Right ventricle myocardium superior (tissue), 1 donor: ENCODE measurements at regions not wholly inside any gene's neighbourhood (a gene's known extent, or its start where the extent isn't known, plus 50 kb on each side); places are given as distances from the start of the nearest gene placed in this dataset. TPM values are rescaled to one million over a fixed set of nuclear protein-coding genes. Genes with fewer than 3 reads are reported as not detected.

Experiments
- ATAC-seq: fragments of 200-7000 bp; cut with Tn5 transposase; one replicate; pipeline ENCODE4 v1.9.1; 2020; ENCODE audit warnings: mild to moderate bottlenecking; ENCODE audit not compliant: poor library complexity
- DNase-seq: peaks from one replicate; pipeline ENCODE4 v3.0.0-alpha.2; 2020
- intact Hi-C: fragments of 100-400 bp; cut with DNase I; formaldehyde crosslinking; loops from one replicate; pipeline ENCODE4 v1.11.2; 2022
- microRNA-seq: library from miRNA; unstranded; fragments of <30 nt; microRNA quantifications from one replicate; pipeline ENCODE4 v1.2.0, GENCODE V29; 2020
- donor health status: DM: no; HTN: yes; CAD: no; lungs with severe emphysema.

DNA sequence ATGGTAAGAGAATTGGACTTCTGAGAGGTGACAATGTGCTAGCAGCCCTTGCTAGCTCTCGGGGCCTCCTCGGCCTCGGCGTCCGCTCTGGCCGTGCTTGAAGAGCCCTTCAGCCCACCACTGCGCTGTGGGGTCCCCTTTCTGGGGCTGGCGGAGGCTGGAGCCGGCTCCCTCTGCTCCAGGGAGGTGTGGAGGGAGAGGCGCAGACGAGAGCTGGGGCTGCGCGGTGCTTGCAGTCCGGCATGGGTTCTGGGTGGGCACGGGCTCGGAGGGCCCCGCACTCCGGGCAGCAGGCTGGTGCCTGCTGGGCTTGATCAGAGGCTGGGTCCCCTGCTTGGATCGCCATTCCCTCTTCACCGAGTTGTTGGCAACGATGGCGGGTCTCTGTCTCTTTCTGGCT, 226.4 kb upstream of the AMIGO2 start:
- ATAC-seq (no peak), DNase-seq (no peak)
- intact Hi-C loops = loop anchor here (5.0 to 10.0 kb wide), 2 partner anchors 231 to 274 kb away; partner anchors contain the start of genes AMIGO2 and PCED1B

GRCh38 chr12:47305464-47305863, 225.7 kb upstream of the AMIGO2 start:
- intact Hi-C loops = loop anchor here (5.0 to 10.0 kb wide), 2 partner anchors 231 to 273 kb away; partner anchors contain the start of genes AMIGO2 and PCED1B
- no peak for DNase-seq

GRCh38 chr12:47303995-47304560, 224.3 kb upstream of the AMIGO2 start:
- ATAC-seq = no peak
- intact Hi-C loops = loop anchor here (10.0 kb wide), 1 partner anchor 229 kb away; the partner anchor contains the start of genes AMIGO2 and PCED1B
- no peak for DNase-seq

More at GRCh38 chr12:47305464-47305863, 225.7 kb upstream of the AMIGO2 start:
- ATAC-seq = no peak

GRCh38 chr12:47303207-47303606, 223.4 kb upstream of the AMIGO2 start:
- intact Hi-C loops = loop anchor here (10.0 kb wide), 1 partner anchor 228 kb away; the partner anchor contains the start of genes AMIGO2 and PCED1B
- no peak for ATAC-seq
- no peak for DNase-seq

DNA sequence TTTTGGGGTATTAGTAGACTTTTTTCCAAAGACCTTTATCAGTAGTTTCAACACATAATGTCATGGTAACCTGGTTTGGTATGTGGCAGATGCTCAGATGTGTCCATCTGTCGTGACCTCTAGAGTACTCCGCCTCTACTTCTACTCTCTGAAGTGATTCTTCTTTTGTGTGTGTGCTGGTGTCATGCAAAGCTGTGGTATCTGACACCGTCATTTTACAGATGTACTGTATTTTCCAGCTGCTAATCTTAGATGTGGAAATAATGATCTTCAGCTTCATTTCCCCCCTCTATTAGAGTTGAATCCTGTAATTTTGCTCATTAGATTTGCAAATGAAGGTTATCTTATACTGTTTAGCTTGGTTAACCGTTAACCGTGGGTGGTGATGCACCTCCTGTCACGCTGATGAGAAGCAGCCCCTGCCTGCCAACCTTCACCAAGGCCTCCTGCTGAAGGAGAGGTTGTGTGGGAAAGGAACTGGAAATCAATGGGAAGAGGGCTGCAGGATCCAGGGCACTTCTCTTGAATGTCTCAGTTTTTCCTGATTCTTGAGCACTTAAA, 222.4 kb upstream of the AMIGO2 start:
- DNase-seq (no peak), ATAC-seq (no peak)
- intact Hi-C loops = loop anchor here (10.0 kb wide), 1 partner anchor 227 kb away; the partner anchor contains the start of genes AMIGO2 and PCED1B

GRCh38 chr12:47299586-47299985, 219.8 kb upstream of the AMIGO2 start:
- DNase-seq (no peak), ATAC-seq (no peak)
- intact Hi-C loops = no loop called here

GRCh38 chr12:47297993-47298392, 218.2 kb upstream of the AMIGO2 start:
- ATAC-seq = no peak
- DNase-seq = no peak
- intact Hi-C loops = no loop called here

- no peak for ATAC-seq
- intact Hi-C loops = no loop called here
- DNase-seq = no peak
Observed at GRCh38 chr12:47296828-47297227, 217.1 kb upstream of the AMIGO2 start.

- no peak for ATAC-seq
Observed at GRCh38 chr12:47293406-47293805, 213.6 kb upstream of the AMIGO2 start.

GRCh38 chr12:47286676-47287075, 206.9 kb upstream of the AMIGO2 start:
- DNase-seq = no peak
- intact Hi-C loops = no loop called here
- no peak for ATAC-seq

More at GRCh38 chr12:47293406-47293805, 213.6 kb upstream of the AMIGO2 start:
- no peak for DNase-seq
- intact Hi-C loops = no loop called here

Small RNA genes lying in the stretch of these regions (microRNA-seq; reads per million reads assigned to microRNA genes)
- gene MIR4494 = not detected
